ENCODE measurements at regions not wholly inside any gene's neighbourhood (a gene's known extent, or its start where the extent isn't known, plus 50 kb on each side); places are given as distances from the start of the nearest gene placed in this dataset.
"Not testable (repeated sequence)": the region's sequence is repeated elsewhere in the genome, so short reads cannot be mapped to it uniquely, and the experiment has no call there.

DNA sequence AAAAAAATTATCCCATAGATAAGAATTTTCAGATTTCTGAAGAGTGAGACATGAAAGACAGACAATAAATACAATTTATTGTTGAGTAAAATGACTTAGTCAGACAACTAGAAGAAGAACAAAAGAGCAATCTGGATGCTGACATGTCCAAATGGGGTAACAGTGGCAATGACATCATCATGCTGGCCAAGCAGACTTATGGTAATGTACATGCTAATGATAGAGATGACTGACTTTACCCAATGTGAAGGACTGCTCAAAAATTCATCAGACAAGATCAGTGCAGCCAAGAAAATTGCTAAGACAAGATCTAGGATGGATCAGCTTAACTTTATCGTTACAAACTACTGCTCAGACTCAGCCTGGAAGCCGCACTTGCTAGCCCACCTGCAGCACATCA, 70.5 kb upstream of the SRD5A2 start:
- H3K27me3 Mint-ChIP-seq: peaks cover 0 to 23% (median 15%) of the 10 kb centered on the region in 5 donors
- DNase-seq: no peak
- no peak overlapping the region for H3K27ac Mint-ChIP-seq
- ChIA-PET CTCF (no interaction called here), POLR2A (no interaction called here)
- H3K4me3 Mint-ChIP-seq: no peak overlapping the region
- intact Hi-C loops (cut with micrococcal nuclease): no loop called here
- Histone ChIP-seq H3K27me3 (ENCODE audit: control insufficient read depth in 2 of 2, insufficient read depth in 2 of 2, low read length in 2 of 2) (no peaks in the 10 kb centered on the region), H3K27ac (ENCODE audit: low read depth, low read length) (no peak overlapping the region), H3K9me3 (ENCODE audit: control insufficient read depth in 2 of 3, low read length in 3 of 3) (no peaks in the 10 kb centered on the region), H3K4me3 (ENCODE audit: low read length) (no peak overlapping the region), H3K4me1 (ENCODE audit: control insufficient read depth in 2 of 2, insufficient read depth in 2 of 2, low read length in 2 of 2) (no peaks in the 10 kb centered on the region), H3K36me3 (ENCODE audit: control insufficient read depth in 2 of 3, insufficient read depth in 3 of 3, low read length in 3 of 3) (no peaks in the 10 kb centered on the region)
- no peak for ATAC-seq
- H3K4me1 Mint-ChIP-seq: peaks cover 0 to 2% (median 0%) of the 10 kb centered on the region in 7 donors
- H3K36me3 Mint-ChIP-seq: no peaks in the 10 kb centered on the region
- peaks cover 0 to 2% (median 0%) of the 10 kb centered on the region in 11 donors for H3K9me3 Mint-ChIP-seq

DNA sequence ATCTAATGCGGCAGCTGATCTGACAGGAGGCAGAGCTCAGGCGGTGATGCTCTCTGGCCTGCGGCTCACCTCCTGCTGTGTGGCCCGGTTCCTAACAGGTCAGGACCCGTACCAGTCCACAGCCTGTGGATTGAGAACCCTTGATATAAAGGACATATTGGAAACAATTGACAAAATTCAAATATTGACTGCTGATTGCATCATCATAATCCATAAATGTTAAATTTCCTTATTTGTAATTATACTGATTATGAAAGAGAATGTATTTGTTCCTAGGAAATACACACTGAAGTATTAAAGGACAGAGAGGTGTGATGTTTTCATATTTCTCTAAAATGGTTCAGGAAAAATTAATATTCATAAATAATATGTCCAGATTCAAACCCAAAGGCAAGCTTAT, 63.8 kb upstream of the SRD5A2 start:
- no peak for DNase-seq
- peaks cover 0 to 2% (median 0%) of the 10 kb centered on the region in 7 donors for H3K4me1 Mint-ChIP-seq
- H3K36me3 ChIP-seq (ENCODE audit: control insufficient read depth in 2 of 3, insufficient read depth in 3 of 3, low read length in 3 of 3): no peaks in the 10 kb centered on the region
- H3K27ac ChIP-seq (ENCODE audit: low read depth, low read length): no peak overlapping the region
- peaks cover 13 to 48% (median 46%) of the 10 kb centered on the region in 5 donors for H3K27me3 Mint-ChIP-seq
- CTCF ChIA-PET: no interaction called here
- H3K4me3 ChIP-seq (ENCODE audit: low read length): no peak overlapping the region
- ATAC-seq: no peak
- H3K27me3 ChIP-seq (ENCODE audit: control insufficient read depth in 2 of 2, insufficient read depth in 2 of 2, low read length in 2 of 2): no peaks in the 10 kb centered on the region
- H3K27ac Mint-ChIP-seq: no peak overlapping the region
- peaks cover 0 to 6% (median 0%) of the 10 kb centered on the region in 11 donors for H3K9me3 Mint-ChIP-seq
- no peaks in the 10 kb centered on the region for H3K36me3 Mint-ChIP-seq
- no peaks in the 10 kb centered on the region for H3K9me3 ChIP-seq (ENCODE audit: control insufficient read depth in 2 of 3, low read length in 3 of 3)
- H3K4me1 ChIP-seq (ENCODE audit: control insufficient read depth in 2 of 2, insufficient read depth in 2 of 2, low read length in 2 of 2): no peaks in the 10 kb centered on the region
- POLR2A ChIA-PET: no interaction called here
- intact Hi-C loops (cut with micrococcal nuclease): no loop called here
- no peak overlapping the region for H3K4me3 Mint-ChIP-seq

DNA sequence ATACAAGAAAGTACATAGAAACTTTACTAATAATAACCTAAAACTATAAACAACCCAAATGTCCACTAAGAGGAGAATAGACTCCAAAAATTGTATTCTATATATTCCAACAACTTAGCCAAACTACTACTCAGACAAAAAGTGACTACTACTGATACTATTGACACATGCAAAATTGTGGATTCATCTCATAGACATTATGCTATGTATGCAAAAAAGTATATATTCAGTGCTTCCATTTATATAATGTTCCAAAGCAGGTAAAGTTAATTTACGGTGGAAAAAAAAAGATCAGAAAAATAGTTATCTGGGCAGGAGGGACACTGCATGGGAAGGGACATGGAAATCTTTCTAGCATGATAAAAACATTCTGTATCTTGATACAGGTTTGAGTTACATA, 62.0 kb upstream of the SRD5A2 start:
- peaks cover 0 to 6% (median 0%) of the 10 kb centered on the region in 11 donors for H3K9me3 Mint-ChIP-seq
- H3K4me3 Mint-ChIP-seq: no peak overlapping the region
- intact Hi-C loops (cut with micrococcal nuclease): no loop called here
- no peak overlapping the region for H3K4me3 ChIP-seq (ENCODE audit: low read length)
- H3K36me3 Mint-ChIP-seq: no peaks in the 10 kb centered on the region
- H3K27me3 ChIP-seq (ENCODE audit: control insufficient read depth in 2 of 2, insufficient read depth in 2 of 2, low read length in 2 of 2): no peaks in the 10 kb centered on the region
- no peaks in the 10 kb centered on the region for H3K9me3 ChIP-seq (ENCODE audit: control insufficient read depth in 2 of 3, low read length in 3 of 3)
- no peak overlapping the region for H3K27ac Mint-ChIP-seq
- H3K4me1 ChIP-seq (ENCODE audit: control insufficient read depth in 2 of 2, insufficient read depth in 2 of 2, low read length in 2 of 2): no peaks in the 10 kb centered on the region
- H3K27me3 Mint-ChIP-seq: peaks cover 13 to 57% (median 45%) of the 10 kb centered on the region in 5 donors
- ChIA-PET POLR2A (no interaction called here), CTCF (no interaction called here)
- DNase-seq (no peak), ATAC-seq (no peak)
- H3K4me1 Mint-ChIP-seq: peaks cover 0 to 2% (median 0%) of the 10 kb centered on the region in 7 donors
- H3K36me3 ChIP-seq (ENCODE audit: control insufficient read depth in 2 of 3, insufficient read depth in 3 of 3, low read length in 3 of 3): no peaks in the 10 kb centered on the region
- no peak overlapping the region for H3K27ac ChIP-seq (ENCODE audit: low read depth, low read length)

DNA sequence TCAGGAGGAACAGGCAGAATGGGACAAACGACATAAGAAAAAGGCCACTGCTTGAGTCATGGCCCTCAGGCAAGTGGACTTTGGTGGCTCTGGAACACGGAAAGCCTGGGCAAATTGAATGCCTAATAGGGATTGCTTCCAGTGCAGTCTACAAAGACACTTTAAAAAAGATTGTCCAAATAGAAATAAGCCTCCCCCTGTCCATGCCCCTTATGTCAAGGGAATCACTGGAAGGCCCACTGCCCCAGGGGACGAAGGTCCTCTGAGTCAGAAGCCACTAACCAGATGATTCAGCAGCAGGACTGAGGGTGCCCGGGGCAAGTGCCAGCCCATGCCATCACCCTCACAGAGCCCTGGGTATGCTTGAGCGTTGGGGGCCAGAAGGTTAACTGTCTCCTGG, 51.5 kb upstream of the SRD5A2 start:
- H3K36me3 ChIP-seq (ENCODE audit: control insufficient read depth in 2 of 3, insufficient read depth in 3 of 3, low read length in 3 of 3); H3K9me3 ChIP-seq (ENCODE audit: control insufficient read depth in 2 of 3, low read length in 3 of 3); POLR2A ChIA-PET; H3K4me1 Mint-ChIP-seq; H3K36me3 Mint-ChIP-seq; CTCF ChIA-PET; intact Hi-C loops (cut with micrococcal nuclease); H3K4me1 ChIP-seq (ENCODE audit: control insufficient read depth in 2 of 2, insufficient read depth in 2 of 2, low read length in 2 of 2); H3K4me3 ChIP-seq (ENCODE audit: low read length); H3K27ac Mint-ChIP-seq; H3K27me3 ChIP-seq (ENCODE audit: control insufficient read depth in 2 of 2, insufficient read depth in 2 of 2, low read length in 2 of 2); H3K4me3 Mint-ChIP-seq; ATAC-seq; DNase-seq; H3K27ac ChIP-seq (ENCODE audit: low read depth, low read length): not testable (repeated sequence)
- Mint-ChIP-seq H3K27me3 (peaks cover 5 to 48% (median 18%) of the 10 kb centered on the region in 5 donors), H3K9me3 (peaks cover 5 to 52% (median 12%) of the 10 kb centered on the region in 11 donors)

Data from naive thymus-derived CD4-positive, alpha-beta T cell (primary cell).